22Rv1 (cell line): ENCODE measurements at regions not wholly inside any gene's neighbourhood (a gene's known extent, or its start where the extent isn't known, plus 50 kb on each side); places are given as distances from the start of the nearest gene placed in this dataset.

Experiments
- H3K27ac ChIP-seq: fragments of 450-650 bp; 2 replicates; pipeline ENCODE4 v1.5.1; 2017
- CTCF ChIP-seq: fragments of 450-650 bp; IDR thresholded peaks from 2 replicates; pipeline ENCODE4 v1.5.1; 2017; ENCODE audit warnings: mild to moderate bottlenecking
- ZFX ChIP-seq: fragments of 450-650 bp; IDR thresholded peaks from 2 replicates; pipeline ENCODE4 v1.6.1; 2017; ENCODE audit warnings: antibody characterized with exemption, borderline replicate concordance

GRCh38 chr5:20044460-20044859 lies 56.5 kb upstream of the CDH18 start:
- H3K27ac ChIP-seq = no peak overlapping the region
- no peak for TF ChIP-seq ZFX
- no peak for TF ChIP-seq CTCF

DNA sequence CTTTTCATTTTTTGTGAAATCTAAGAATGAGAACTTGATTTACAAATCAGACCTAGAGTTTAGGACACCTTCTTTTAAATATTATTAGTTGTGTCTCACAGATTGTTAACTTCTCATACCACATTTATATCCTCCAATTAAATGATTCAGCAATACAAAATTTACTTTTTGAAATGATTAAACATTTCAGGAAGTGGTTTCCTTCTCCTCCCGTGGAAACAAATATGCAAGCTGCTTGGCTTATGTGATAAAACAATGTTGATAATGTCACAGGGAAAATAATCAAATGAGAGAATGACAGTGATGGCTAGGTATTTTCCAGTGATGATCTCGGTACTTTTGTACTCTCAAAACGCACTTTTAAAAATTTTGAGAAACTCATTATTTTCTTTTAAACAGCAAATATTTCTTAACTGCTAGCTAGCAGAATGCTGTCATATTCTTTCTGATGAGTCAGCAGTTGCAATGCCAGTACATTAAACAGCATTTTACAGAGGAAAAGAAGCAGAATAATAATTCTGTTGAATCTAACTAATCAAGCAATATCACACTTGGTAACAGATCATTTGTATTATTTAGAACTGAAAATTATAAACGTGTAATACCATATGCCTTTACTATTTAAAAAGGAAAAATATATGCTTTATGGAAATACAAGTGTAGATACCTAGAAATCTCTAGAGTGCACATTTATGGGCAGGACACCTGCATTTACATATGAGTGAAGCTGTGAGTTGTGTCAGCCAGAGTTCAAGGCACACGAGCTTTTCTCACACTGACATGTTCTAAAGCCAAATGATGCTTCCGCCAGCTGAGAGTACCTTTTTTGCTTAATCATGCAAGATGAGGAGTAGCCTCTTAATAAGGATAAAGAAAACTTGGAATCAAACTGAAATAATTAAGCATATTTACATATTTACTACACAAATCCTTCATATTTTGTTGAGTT lies 53.6 kb upstream of the CDH18 start:
- TF ChIP-seq CTCF = no peak
- no peak for TF ChIP-seq ZFX
- H3K27ac ChIP-seq = no peak overlapping the region

- no peak for TF ChIP-seq CTCF
- no peak for TF ChIP-seq ZFX
- H3K27ac ChIP-seq = no peak overlapping the region
These were observed 52.9 kb upstream of the CDH18 start for GRCh38 chr5:20040901-20041300.
